Neuronal stem cell (in vitro differentiated cells): ENCODE measurements at regions not wholly inside any gene's neighbourhood (a gene's known extent, or its start where the extent isn't known, plus 50 kb on each side); places are given as distances from the start of the nearest gene placed in this dataset.

Source experiments
- DNase-seq: peaks from one replicate; pipeline ENCODE4 v3.0.0-alpha.2; 2013; ENCODE audit warnings: low spot score
- H2AFZ ChIP-seq: one replicate; pipeline ENCODE4 v1.6.1; 2013; ENCODE audit warnings: mild to moderate bottlenecking, low read length, inconsistent platforms
- H2AK5ac ChIP-seq: 2 replicates; pipeline ENCODE4 v1.6.1; 2013; ENCODE audit warnings: low read depth, mild to moderate bottlenecking, inconsistent platforms, low read length, moderate library complexity, mixed read lengths
- H2BK120ac ChIP-seq: 2 replicates; pipeline ENCODE4 v1.6.1; 2013; ENCODE audit warnings: low read depth, mild to moderate bottlenecking, inconsistent platforms, low read length, moderate library complexity, mixed read lengths
- H2BK12ac ChIP-seq: one replicate; pipeline ENCODE4 v1.6.1; 2013; ENCODE audit warnings: low read length, inconsistent platforms
- H2BK15ac ChIP-seq: 2 replicates; pipeline ENCODE4 v1.6.1; 2013; ENCODE audit warnings: mild to moderate bottlenecking, low read length, inconsistent platforms, mixed read lengths
- H2BK5ac ChIP-seq: one replicate; pipeline ENCODE4 v1.6.1; 2013; ENCODE audit warnings: inconsistent platforms, mild to moderate bottlenecking, low read length, moderate library complexity
- H3K14ac ChIP-seq: one replicate; pipeline ENCODE4 v1.6.1; 2013; ENCODE audit warnings: low read length, inconsistent platforms
- H3K18ac ChIP-seq: 2 replicates; pipeline ENCODE4 v1.6.1; 2013; ENCODE audit warnings: low read length, inconsistent platforms
- H3K23ac ChIP-seq: 2 replicates; pipeline ENCODE4 v1.6.1; 2013; ENCODE audit warnings: low read depth, mild to moderate bottlenecking, mixed read lengths, low read length, inconsistent platforms; ENCODE audit not compliant: poor library complexity
- H3K27ac ChIP-seq: replicated peaks from 3 replicates; pipeline ENCODE4 v1.5.1; 2013; ENCODE audit warnings: low read length, inconsistent platforms
- H3K27me3 ChIP-seq, 3 experiments: 2 replicates each; pipeline ENCODE4 v1.6.1; 2013; ENCODE audit warnings: low read length in 3 of 3, mild to moderate bottlenecking in 2 of 3, inconsistent platforms in 1 of 3, low read depth in 1 of 3, mixed read lengths in 1 of 3, moderate library complexity in 1 of 3; ENCODE audit not compliant: control insufficient read depth in 3 of 3, insufficient read depth in 3 of 3
- H3K36me3 ChIP-seq, 2 donors: replicated peaks in 1 of 2; 2 replicates each; pipeline ENCODE4 v1.6.1; 2013; ENCODE audit warnings: low read length in 2 of 2; ENCODE audit not compliant: control insufficient read depth in 2 of 2, insufficient read depth in 2 of 2
- H3K4ac ChIP-seq: 2 replicates; pipeline ENCODE4 v1.6.1; 2013; ENCODE audit warnings: inconsistent platforms, mild to moderate bottlenecking, low read length, moderate library complexity
- H3K4me1 ChIP-seq, 2 donors: 1 replicate in 1 of 2; 2 replicates in 1 of 2; pipeline ENCODE4 v1.6.1; 2013; ENCODE audit warnings: low read length in 2 of 2, low read depth in 1 of 2; ENCODE audit not compliant: control insufficient read depth in 2 of 2, insufficient read depth in 1 of 2
- H3K4me2 ChIP-seq: one replicate; pipeline ENCODE4 v1.6.1; 2013; ENCODE audit warnings: mild to moderate bottlenecking, low read length, inconsistent platforms; ENCODE audit not compliant: insufficient read depth, poor library complexity, severe bottlenecking
- H3K4me3 ChIP-seq, 2 donors: 2 replicates each; pipeline ENCODE4 v1.5.1; 2013; ENCODE audit warnings: low read length in 2 of 2, mild to moderate bottlenecking in 2 of 2, inconsistent platforms in 1 of 2, moderate library complexity in 1 of 2
- H3K79me1 ChIP-seq: one replicate; pipeline ENCODE4 v1.6.1; 2013; ENCODE audit warnings: low read depth, mild to moderate bottlenecking, inconsistent platforms, low read length, moderate library complexity
- H3K9ac ChIP-seq: one replicate; pipeline ENCODE4 v1.6.1; 2013; ENCODE audit warnings: mild to moderate bottlenecking, low read depth, low read length, inconsistent platforms; ENCODE audit not compliant: poor library complexity
- H3K9me3 ChIP-seq, 2 donors: replicated peaks in 1 of 2; 2 replicates each; pipeline versions ENCODE3 to v1.6.1; 2013; ENCODE audit warnings: low read length in 2 of 2, mild to moderate bottlenecking in 2 of 2, inconsistent platforms in 1 of 2, low read depth in 1 of 2, mixed read lengths in 1 of 2, moderate library complexity in 1 of 2; ENCODE audit not compliant: control insufficient read depth in 2 of 2, insufficient read depth in 1 of 2
- H4K8ac ChIP-seq: one replicate; pipeline ENCODE4 v1.6.1; 2013; ENCODE audit warnings: low read depth, mild to moderate bottlenecking, inconsistent platforms, low read length, moderate library complexity
- H4K91ac ChIP-seq: one replicate; pipeline ENCODE4 v1.6.1; 2013; ENCODE audit warnings: low read length, low read depth, mild to moderate bottlenecking, inconsistent platforms; ENCODE audit not compliant: poor library complexity
- WGBS, 2 donors: extraction: QIAGEN DNeasy Blood & Tissue Kit; methylation state at CpG; one replicate each; pipeline ENCODE4 v1.1.7; 2013; ENCODE audit warnings: missing lambda C conversion rate in 2 of 2, mixed read lengths in 1 of 2; ENCODE audit not compliant: insufficient read length in 2 of 2, insufficient replicate concordance in 1 of 2; ENCODE audit errors: extremely low coverage in 2 of 2; 5-methylcytosine and 5-hydroxymethylcytosine counted together

DNA sequence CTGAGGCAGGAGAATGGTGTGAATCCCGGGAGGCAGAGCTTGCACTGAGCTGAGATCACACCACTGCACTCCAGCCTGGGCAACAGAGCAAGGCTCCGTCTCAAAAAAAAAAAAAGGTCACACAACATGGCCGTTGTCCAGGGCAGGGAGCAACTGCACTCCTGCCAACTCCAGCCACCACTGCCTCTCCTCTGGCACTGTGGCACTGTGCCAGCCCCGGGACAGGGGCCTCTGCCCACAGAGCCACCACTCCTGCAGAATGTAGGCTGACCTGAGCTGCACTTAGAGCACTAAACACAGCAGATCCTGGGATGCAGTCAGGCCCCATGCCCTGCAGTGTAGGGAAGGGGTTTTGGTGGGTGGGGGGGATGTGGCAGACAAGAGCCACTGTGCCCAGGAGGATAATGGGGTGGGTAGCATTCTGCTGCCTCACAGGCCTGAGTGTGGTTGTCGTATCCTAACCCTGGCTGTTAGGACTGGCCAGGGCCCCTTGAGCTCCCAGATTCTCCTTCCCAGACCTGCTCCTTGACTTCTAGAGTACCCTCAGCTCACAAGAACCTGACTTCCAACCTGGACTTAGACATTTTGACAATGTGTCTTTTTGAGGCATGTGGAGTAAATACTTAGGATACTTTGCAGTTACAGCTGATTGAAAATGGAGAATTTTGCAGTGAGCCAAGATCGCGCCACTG is 69.4 kb upstream of the SH3RF3 start:
- Histone ChIP-seq H3K79me1 (no peaks in the 10 kb centered on the region), H3K27ac (no peak overlapping the region), H3K9me3 (peaks cover 0 to 2% of the 10 kb centered on the region in 2 donors), H2BK15ac (peak overlapping the region; percentile 97), H2BK12ac (peak overlapping the region; percentile 97), H3K18ac (peak overlapping the region; percentile 59), H2BK5ac (peak overlapping the region; percentile 76), H3K36me3 (no peaks in the 10 kb centered on the region), H2AK5ac (peak overlapping the region; percentile 93), H4K8ac (no peak overlapping the region), H3K9ac (no peak overlapping the region), H4K91ac (no peak overlapping the region), H3K4me2 (no peak overlapping the region), H2AFZ (no peak overlapping the region), H3K4me1 (peaks cover 0 to 28% of the 10 kb centered on the region in 2 donors), H2BK120ac (no peak overlapping the region), H3K4ac (peak overlapping the region; percentile 91), H3K27me3 (peaks cover 0 to 18% (median 0%) of the 10 kb centered on the region in 3 experiments), H3K14ac (no peak overlapping the region), H3K23ac (peak overlapping the region; percentile 71), H3K4me3 (no peak overlapping the region)
- no CpG with 5 or more reads among the region's 7 CpGs for WGBS, 2 donors
- no peak for DNase-seq

DNA sequence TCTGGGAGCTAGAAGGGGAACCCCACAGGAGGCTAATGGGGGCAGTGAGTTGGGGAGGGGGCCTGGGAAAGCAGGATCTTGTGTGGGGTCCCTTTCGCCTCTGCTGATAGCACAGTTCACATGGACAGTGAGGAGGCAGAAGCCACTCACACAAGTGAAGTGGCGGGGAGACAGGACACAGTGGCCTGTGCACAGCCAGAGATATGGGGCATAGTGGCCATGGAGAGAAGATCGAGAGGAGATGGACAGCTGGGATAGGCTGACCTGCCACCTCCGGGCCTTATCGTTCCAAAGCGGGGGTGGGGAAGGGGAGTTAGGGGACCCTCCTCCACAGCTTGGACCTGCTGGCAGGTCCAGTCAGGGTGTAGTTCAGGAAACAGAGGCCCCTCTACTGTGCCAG is 69.8 kb upstream of the EDAR start:
- H3K27me3 ChIP-seq = peaks cover 0 to 18% (median 0%) of the 10 kb centered on the region in 3 experiments

DNA sequence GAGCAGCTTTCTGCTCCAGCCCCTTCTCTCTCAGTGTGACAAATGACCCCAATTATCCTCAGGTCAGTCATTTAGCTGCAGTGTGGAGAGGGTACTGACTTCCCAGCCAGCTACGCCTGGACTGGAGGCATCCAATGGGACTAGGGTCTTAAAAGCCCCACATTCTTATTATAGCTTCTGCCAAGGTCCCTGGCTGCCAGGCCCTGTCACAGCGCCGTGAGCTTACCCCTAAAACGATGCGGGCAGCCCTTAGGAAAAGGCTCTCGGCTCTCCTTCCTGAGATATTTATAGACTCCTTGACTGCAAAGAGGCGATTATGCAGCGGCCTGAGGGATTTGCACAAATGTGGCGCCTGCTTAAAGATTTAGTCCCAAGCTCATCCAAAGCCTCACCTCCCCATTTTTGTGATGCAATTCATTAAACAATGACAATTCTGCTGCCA is 69.2 kb upstream of the EDAR start:
- no peak overlapping the region for H2BK12ac ChIP-seq
- peaks cover 0 to 25% of the 10 kb centered on the region in 2 donors for H3K4me1 ChIP-seq
- peaks cover 0 to 2% of the 10 kb centered on the region in 2 donors for H3K9me3 ChIP-seq
- peak; percentile 40 for DNase-seq
- no peak overlapping the region for H2AFZ ChIP-seq
- H3K27ac ChIP-seq = peak overlapping the region; percentile 60
- peak overlapping the region; percentile 92 for H3K18ac ChIP-seq
- H3K14ac ChIP-seq = no peak overlapping the region
- no peak overlapping the region for H4K8ac ChIP-seq
- no peak overlapping the region for H2BK15ac ChIP-seq
- no CpG with 5 or more reads among the region's 9 CpGs for WGBS, 2 donors
- H3K4ac ChIP-seq = no peak overlapping the region
- no peak overlapping the region for H4K91ac ChIP-seq
- no peaks in the 10 kb centered on the region for H3K79me1 ChIP-seq
- H3K27me3 ChIP-seq = peaks cover 0 to 15% (median 0%) of the 10 kb centered on the region in 3 experiments
- H3K4me2 ChIP-seq = peak overlapping the region; percentile 42
- H3K9ac ChIP-seq = no peak overlapping the region
- no peak overlapping the region for H3K23ac ChIP-seq
- H3K4me3 ChIP-seq = no peak overlapping the region
- peak overlapping the region; percentile 53 for H2AK5ac ChIP-seq
- no peaks in the 10 kb centered on the region for H3K36me3 ChIP-seq
- H2BK5ac ChIP-seq = no peak overlapping the region
- H2BK120ac ChIP-seq = no peak overlapping the region

More for the DNA sequence above, 69.8 kb upstream of the EDAR start:
- Histone ChIP-seq H3K9ac (peak overlapping the region; percentile 38), H3K4me2 (no peak overlapping the region), H3K14ac (no peak overlapping the region), H3K36me3 (no peaks in the 10 kb centered on the region), H2AK5ac (peak overlapping the region; percentile 66), H2BK5ac (no peak overlapping the region), H4K8ac (no peak overlapping the region), H3K4me3 (no peak overlapping the region), H3K27ac (peak overlapping the region; percentile 60), H3K79me1 (no peaks in the 10 kb centered on the region), H4K91ac (no peak overlapping the region), H3K23ac (no peak overlapping the region), H2BK12ac (no peak overlapping the region), H3K4me1 (peaks cover 0 to 28% of the 10 kb centered on the region in 2 donors), H2AFZ (no peak overlapping the region), H3K9me3 (peaks cover 0 to 2% of the 10 kb centered on the region in 2 donors), H2BK15ac (peak overlapping the region; percentile 74), H3K18ac (peak overlapping the region; percentile 92), H3K4ac (no peak overlapping the region), H2BK120ac (peak overlapping the region; percentile 67)
- no CpG with 5 or more reads among the region's 6 CpGs for WGBS, 2 donors
- no peak for DNase-seq

DNA sequence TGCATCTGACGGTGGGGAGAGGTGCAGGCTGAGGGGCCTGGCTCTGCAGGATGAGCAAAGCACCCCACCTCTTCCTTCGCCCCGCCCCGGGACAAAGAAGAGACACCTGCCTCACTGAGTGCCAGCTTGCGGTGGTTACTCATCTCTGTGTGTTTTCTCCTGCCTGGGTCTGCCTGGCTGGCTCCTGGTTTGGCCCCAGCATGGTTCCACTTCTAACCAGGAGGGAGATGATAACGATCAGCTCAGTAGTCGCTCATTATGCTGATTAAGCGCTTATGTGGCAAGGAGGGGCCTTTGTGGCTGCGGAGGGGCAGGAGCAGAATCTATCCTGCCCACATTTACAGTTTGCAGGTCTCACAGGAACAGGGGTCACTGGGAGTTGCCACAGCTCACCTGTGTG is 68.7 kb upstream of the EDAR start:
- no peak overlapping the region for H2BK12ac ChIP-seq
- no peak overlapping the region for H4K91ac ChIP-seq
- H2AFZ ChIP-seq = no peak overlapping the region
- no peak overlapping the region for H3K4ac ChIP-seq
- peaks cover 0 to 2% of the 10 kb centered on the region in 2 donors for H3K9me3 ChIP-seq
- no peak for DNase-seq
- no peak overlapping the region for H3K23ac ChIP-seq
- H3K4me2 ChIP-seq = peak overlapping the region; percentile 42
- peak overlapping the region; percentile 53 for H2AK5ac ChIP-seq
- H2BK5ac ChIP-seq = no peak overlapping the region
- H3K14ac ChIP-seq = no peak overlapping the region
- H3K18ac ChIP-seq = peak overlapping the region; percentile 90
- peaks cover 0 to 14% (median 0%) of the 10 kb centered on the region in 3 experiments for H3K27me3 ChIP-seq
- H3K4me1 ChIP-seq = peaks cover 0 to 20% of the 10 kb centered on the region in 2 donors
- no peak overlapping the region for H3K4me3 ChIP-seq
- no peak overlapping the region for H4K8ac ChIP-seq
- peak overlapping the region; percentile 43 for H2BK15ac ChIP-seq
- peak overlapping the region; percentile 82 for H2BK120ac ChIP-seq
- H3K36me3 ChIP-seq = no peaks in the 10 kb centered on the region
- no peaks in the 10 kb centered on the region for H3K79me1 ChIP-seq
- WGBS, 2 donors = no CpG with 5 or more reads among the region's 9 CpGs
- H3K27ac ChIP-seq = peak overlapping the region; percentile 60
- H3K9ac ChIP-seq = no peak overlapping the region
